Dedifferentiated amniotic fluid mesenchymal stem cell (primary cell): ENCODE measurements at regions not wholly inside any gene's neighbourhood (a gene's known extent, or its start where the extent isn't known, plus 50 kb on each side); places are given as distances from the start of the nearest gene placed in this dataset.

ENCODE experiments used
- DNase-seq: peaks from one replicate; pipeline ENCODE4 v3.0.0-alpha.2; 2016; ENCODE audit errors: extremely low spot score

- no peak for DNase-seq
These were observed 1146.9 kb upstream of the GJE1 start for GRCh38 chr6:140985679-140986275.

GRCh38 chr6:140980265-140980887, 1152.3 kb upstream of the GJE1 start:
- no peak for DNase-seq

DNA sequence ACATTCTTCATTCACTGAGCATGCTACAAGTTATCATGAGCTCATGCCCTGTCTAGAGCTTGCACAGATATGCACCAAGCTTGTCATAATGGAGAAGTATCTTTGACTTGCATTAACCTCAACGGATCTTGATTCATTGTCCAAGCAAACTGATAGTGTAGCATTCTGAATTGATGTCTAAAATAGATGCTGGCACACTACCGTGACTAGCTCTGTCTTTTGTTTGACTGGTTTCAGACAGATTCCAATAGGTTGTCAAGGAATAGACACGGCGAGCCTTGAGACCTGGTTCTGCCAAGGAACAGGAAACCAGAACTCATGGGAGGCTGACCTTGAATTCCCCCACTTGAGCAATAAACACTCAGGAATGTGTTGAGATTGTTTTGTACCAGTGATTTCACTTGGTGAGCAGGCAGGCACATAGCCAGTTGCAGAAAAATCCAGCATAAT, 1153.1 kb upstream of the GJE1 start:
- peak; percentile 67 for DNase-seq

- DNase-seq = peak; percentile 73
These were observed 1155.3 kb upstream of the GJE1 start for GRCh38 chr6:140977403-140977802.

DNA sequence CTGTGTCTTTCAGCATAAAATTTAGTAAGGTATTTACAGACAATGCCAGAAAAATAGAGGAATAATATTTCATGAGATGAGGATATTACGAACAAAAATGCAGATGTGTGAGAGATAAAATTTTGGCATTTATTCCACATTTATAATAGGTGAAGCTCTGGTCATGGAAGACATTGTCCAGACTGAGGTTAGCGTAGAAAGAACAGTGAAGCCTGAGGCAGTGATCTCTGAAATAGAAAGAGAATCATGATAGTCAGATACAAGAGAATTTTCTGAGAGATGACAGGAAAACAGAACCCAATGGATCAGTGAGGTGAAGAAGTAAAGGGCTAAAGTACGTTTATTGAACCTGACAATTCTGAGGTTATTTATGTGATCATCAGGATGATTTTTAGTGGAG, 1155.9 kb upstream of the GJE1 start:
- no peak for DNase-seq

GRCh38 chr6:140970485-140970884, 1162.2 kb upstream of the GJE1 start:
- DNase-seq = peak; percentile 89

DNA sequence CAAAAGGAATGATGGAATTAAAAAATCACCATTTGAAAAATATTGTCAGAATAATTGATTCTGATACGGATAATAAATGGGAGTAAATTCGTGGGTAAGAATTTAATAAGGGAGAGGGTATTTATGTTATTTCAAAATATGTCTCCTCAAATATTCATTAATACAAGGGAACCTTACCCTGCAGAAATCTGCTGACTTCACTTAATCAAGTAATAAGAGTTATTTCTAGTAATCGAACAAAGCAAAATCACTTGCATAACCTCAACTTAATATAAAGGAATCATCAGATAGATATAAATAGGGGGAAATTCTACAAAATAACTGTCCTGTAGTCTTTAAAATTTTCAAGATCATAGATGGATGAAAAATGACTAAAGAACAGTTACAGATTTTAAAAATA, 1164.7 kb upstream of the GJE1 start:
- no peak for DNase-seq

- no peak for DNase-seq
These were observed 1166.0 kb upstream of the GJE1 start for GRCh38 chr6:140966676-140967075.

GRCh38 chr6:140960566-140960965, 1172.2 kb upstream of the GJE1 start:
- no peak for DNase-seq

- DNase-seq = no peak
These were observed 1175.3 kb upstream of the GJE1 start for GRCh38 chr6:140957386-140957785.

DNA sequence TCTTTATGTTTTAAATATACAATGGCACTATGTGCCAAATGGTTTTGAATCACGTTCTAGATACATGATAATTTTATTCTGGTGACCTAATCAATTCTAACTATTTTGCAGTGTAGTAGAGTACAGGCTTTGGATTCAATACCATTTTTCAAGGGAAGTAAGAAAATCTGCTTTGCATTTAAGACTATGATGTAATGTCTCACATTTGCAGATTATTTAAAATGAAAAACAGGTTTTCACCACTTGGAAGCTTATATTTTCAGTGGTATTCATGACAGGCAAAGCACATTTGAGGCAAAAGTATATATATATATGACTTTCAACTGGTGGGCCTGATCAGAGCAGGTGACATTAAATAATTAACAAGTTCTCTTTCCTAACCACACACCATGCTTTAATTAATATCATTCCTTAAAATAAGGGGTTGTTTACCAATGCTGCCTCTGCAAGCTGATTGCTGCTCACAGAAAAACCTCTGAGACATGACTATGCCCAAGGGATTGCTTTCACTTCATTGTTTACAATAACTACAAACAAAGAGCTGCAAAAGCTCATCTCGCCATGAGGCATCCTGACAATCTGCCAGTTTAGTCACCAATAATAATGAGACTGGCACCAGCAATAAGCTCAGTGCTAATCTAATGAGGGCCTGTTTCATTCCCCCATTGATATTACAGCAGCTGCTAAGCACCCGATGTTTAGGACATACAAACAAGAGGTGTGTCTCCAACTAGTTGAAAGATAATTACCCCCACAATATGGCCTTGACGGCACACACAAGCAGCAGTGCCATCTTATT, 1176.0 kb upstream of the GJE1 start:
- DNase-seq = peak; percentile 59

- no peak for DNase-seq
These were observed 1192.3 kb upstream of the GJE1 start for GRCh38 chr6:140940251-140940925.

DNA sequence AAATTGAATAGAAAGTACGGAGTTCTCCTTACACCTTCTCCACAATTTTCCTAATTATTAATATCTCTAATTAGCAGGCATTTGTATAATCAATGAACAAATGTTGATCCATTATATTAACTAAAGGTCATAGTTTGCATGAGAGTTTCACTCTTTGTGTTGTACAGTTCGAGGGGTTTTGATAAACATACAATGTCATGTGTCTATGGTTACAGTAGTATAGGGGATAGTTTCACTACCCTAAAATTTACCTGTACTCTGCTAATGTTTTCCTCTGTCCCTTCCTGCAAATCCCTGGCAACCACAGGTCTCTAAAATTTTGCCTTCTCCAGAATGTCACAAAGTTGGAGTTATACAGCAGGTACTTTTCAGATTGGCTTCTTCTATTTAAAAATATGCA, 1199.8 kb upstream of the GJE1 start:
- no peak for DNase-seq

- no peak for DNase-seq
These were observed 1201.1 kb upstream of the GJE1 start for GRCh38 chr6:140931581-140931980.

GRCh38 chr6:140929121-140929520, 1203.6 kb upstream of the GJE1 start:
- no peak for DNase-seq

DNA sequence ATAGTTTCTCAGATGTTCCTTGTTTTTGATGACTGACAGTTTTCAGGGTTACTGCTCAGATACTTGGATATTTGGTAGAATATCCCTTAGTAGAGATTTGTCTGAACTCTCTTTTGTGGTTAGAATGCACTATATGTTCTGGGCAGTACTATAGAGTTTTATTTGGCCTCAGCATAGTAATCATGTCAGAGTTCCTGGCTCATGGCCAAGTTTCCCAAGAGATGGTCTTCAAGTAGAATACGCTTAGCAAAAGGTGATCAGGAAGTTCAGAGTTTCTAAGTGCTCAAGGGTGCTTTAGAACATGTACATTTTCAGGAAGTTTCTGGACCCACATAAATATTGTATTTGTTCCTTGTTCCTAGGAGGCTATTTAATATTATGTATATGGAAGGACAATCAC, 1209.7 kb upstream of the GJE1 start:
- no peak for DNase-seq

DNA sequence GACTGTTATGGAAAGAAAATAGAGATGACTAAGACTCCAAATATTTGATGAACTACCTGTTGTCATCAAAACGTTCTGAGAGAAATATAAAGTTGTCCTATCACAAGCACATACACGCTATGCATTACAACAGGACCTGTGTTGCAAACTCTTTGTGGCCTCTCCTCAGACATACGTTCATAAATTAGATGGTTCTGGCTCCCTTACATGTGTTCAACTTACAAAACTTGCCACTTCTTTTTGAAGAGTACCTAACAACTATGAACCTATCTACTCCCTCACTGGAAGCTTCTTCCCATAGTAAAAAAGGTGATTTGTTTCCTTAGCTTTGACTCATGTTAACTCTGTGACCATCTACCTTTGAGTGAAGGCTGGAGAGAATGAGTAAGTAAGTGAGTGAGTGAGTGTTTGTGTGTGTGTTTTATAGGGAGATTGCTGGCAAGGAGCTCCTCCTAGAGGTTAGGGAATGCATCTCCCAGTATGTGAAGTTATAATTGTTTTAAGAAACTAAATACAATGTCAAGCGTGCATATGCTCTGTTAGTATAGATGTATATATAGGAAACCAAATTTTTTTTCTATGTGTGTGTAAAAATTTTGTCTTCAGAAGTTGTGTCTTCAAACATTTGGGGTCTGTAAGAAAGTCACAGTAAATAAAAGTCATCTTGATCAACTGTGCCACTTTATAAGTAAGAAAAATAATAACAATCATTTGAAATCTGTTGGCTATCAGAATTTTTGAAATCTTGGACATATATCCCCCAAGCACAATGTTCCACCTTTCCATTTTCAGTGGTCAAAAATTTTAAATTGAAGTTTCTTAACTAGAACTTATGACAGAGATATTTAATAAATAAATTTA, 1211.1 kb upstream of the GJE1 start:
- peak; percentile 64 for DNase-seq

DNA sequence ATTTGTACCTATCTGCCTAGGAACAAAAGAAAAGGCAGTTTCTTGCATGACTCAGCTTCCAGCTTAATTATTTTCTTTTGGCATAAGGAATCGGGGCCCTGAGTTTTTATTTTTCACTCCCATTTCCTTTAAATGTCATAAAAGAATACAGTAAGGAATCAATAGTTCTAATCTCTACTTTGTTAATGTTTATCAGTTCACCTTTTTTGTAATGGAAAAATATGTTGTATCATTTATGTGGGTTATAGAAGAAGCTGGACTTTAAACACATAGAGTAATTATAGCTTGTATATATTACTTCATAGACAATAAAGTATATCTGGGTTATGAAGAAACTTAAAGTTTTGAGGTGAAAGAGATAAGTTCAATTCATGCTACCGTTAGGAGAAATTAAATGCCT, 1214.8 kb upstream of the GJE1 start:
- DNase-seq = no peak

GRCh38 chr6:140915551-140915950, 1217.2 kb upstream of the GJE1 start:
- no peak for DNase-seq

DNA sequence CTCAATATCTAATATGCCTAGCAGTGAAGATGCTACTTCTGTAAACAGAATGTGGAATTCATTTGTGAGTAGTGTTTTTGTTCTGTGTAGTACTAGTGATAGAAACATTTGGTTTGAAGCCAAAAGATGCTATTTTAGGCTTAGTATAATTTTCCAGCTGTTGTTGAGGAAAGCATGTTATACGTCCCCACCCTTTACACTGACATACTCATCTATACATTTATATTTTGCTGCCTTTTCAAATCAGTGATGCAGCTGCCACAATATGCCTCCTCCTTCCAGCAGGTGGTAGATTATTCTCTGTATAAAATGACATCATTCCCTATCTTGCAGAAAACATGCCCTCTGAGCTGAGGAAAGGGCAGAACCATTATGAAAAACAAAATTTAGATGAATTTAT, 1217.6 kb upstream of the GJE1 start:
- DNase-seq = no peak

DNA sequence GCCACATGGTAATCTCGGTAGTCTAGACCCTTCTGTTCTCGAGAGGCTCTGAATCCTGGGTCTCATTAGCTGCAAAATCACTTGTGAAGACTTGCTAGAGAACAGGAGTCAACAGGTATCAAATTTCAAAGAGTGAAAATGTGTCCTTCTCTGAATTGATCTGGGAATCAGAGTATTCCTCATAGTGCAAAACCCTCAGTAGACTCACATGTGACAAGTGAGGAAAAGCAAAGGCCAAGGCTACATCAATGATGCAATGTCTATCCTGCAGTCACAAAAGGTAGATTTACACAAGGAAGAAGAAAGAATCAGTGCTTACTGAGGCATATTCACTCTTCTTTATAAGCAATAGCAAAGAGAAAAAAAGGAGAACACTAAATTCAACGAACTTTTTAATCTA, 1220.0 kb upstream of the GJE1 start:
- no peak for DNase-seq

DNA sequence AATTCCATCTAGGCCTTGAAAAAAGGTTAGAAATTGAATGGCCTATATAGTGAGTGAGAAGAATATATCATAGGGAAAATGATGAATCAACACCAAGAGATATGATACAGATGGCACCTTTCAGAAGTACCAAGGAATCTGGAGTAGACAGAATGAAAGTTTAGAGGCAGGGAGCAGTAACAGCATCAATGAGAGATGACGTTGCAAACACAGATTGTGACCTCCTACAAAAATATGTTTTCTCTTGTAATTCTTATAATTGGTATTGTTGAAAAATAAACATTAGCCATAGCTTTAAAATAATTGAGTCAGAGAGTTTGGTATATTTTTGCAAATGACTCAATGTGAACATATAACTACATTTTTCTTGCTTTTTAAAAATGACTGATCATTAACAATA, 1223.1 kb upstream of the GJE1 start:
- DNase-seq = no peak
